ENCODE measurements at regions not wholly inside any gene's neighbourhood (a gene's known extent, or its start where the extent isn't known, plus 50 kb on each side); places are given as distances from the start of the nearest gene placed in this dataset.

DNA sequence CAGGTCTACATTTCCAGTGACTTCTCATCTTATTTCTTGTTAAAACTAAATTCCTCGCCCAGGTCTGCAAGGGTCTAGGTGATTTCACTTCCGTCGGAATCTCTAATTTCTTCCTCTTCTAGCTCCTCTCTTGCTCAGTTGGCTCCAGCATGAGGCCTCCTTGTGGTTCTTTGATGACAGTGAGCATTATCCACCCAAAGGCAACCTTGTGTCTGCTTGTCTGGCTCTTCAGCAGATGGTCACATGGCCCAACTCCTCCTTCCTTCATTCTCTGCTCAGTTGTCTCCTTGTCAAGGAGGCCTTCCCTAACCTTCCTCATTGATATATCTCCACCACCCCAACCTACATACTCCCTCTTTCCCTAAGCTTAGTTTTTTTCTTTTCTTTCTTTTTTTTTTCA is 1391.4 kb downstream of the EFNB2 start:
- Histone ChIP-seq H3K36me3 (ENCODE audit: control insufficient read depth in 2 of 4, insufficient read depth in 4 of 4, low read length in 3 of 4) (no peaks in the 10 kb centered on the region), H3K23ac (ENCODE audit: insufficient read length) (no peak overlapping the region), H3K9ac (replicated peaks in 1 of 4; ENCODE audit: extremely low read depth in 1 of 4, low read depth in 3 of 4, low read length in 3 of 4) (no peak overlapping the region), H2AK5ac (ENCODE audit: low read depth, low read length) (no peak overlapping the region), H3K79me1 (ENCODE audit: low read depth, low read length) (no peaks in the 10 kb centered on the region), H4K20me1 (replicated peaks in 1 of 2; ENCODE audit: control insufficient read depth in 1 of 2, insufficient read depth in 2 of 2, low read length in 2 of 2) (no peaks in the 10 kb centered on the region), H4K8ac (ENCODE audit: extremely low read depth, insufficient read depth, low read length) (no peak overlapping the region), H2BK5ac (ENCODE audit: low read depth, low read length) (no peak overlapping the region), H3K56ac (replicated peaks; ENCODE audit: insufficient read length, low read depth, low read length) (no peak overlapping the region), H3K4ac (replicated peaks; ENCODE audit: insufficient read length, low read depth, low read length) (no peak overlapping the region), H2AFZ (ENCODE audit: low read length) (no peak overlapping the region), H2BK120ac (replicated peaks; ENCODE audit: low read depth, low read length) (no peak overlapping the region), H4K5ac (ENCODE audit: insufficient read length, low read depth, low read length) (no peak overlapping the region), H3K23me2 (ENCODE audit: low read depth, low read length) (no peaks in the 10 kb centered on the region), H3K4me1 (replicated peaks in 1 of 4; ENCODE audit: control insufficient read depth in 3 of 4, insufficient read depth in 4 of 4, low read length in 3 of 4) (no peaks in the 10 kb centered on the region), H2BK20ac (ENCODE audit: low read length) (no peak overlapping the region), H3K79me2 (ENCODE audit: control insufficient read depth in 1 of 2, insufficient read depth in 2 of 2, low read length in 2 of 2) (no peaks in the 10 kb centered on the region), H3K27ac (ENCODE audit: low read depth, low read length) (no peak overlapping the region), H2BK12ac (ENCODE audit: low read depth, low read length) (no peak overlapping the region), H3K27me3 (replicated peaks in 1 of 4; ENCODE audit: control insufficient read depth in 3 of 4, extremely low read depth in 1 of 4, insufficient read depth in 3 of 4, low read length in 3 of 4) (no peaks in the 10 kb centered on the region), H2BK15ac (ENCODE audit: low read length) (no peak overlapping the region), H4K91ac (replicated peaks; ENCODE audit: insufficient read length, low read length) (no peak overlapping the region), H3K9me3 (ENCODE audit: insufficient read depth in 2 of 2, low read depth in 1 of 2, low read length in 1 of 2) (no peaks in the 10 kb centered on the region), H3K4me2 (ENCODE audit: insufficient read depth in 1 of 2, low read depth in 2 of 2, low read length in 2 of 2) (no peak overlapping the region), H3K14ac (ENCODE audit: insufficient read length) (no peak overlapping the region), H3K4me3 (ENCODE audit: extremely low read depth in 1 of 4, insufficient read depth in 2 of 4, low read depth in 3 of 4, low read length in 4 of 4) (no peak overlapping the region), H3K18ac (ENCODE audit: extremely low read depth, low read length) (no peak overlapping the region)
- DNase-seq (ENCODE audit: low read depth in 1 of 2, low spot score in 2 of 2) (no peak), FAIRE-seq (no peak)
- WGBS, 2 experiments (ENCODE audit: extremely low coverage in 1 of 2, insufficient coverage in 1 of 2, insufficient read length in 1 of 2, insufficient replicate concordance in 2 of 2, low coverage in 1 of 2, low lambda C conversion rate in 2 of 2, missing lambda C conversion rate in 1 of 2): 92% methylated on average over 3 of the region's 3 CpGs; no CpG with 5 or more reads in 1 of the 2 experiments
- POLR2A ChIA-PET (ENCODE audit: partially characterized antibody): no interaction called here
- TF ChIP-seq RAD21 (IDR thresholded peaks at IDR 0.05 in 1 of 2, conservative IDR thresholded peaks at IDR 0.05 in 1 of 2; ENCODE audit: low read depth in 2 of 2, low read length in 2 of 2) (peak; percentile 23 to 31; a peak in 2 of 4 replicates), CHD2 (IDR thresholded peaks at IDR 0.05; ENCODE audit: low read length) (no peak), CTCF (IDR thresholded peaks at IDR 0.05; ENCODE audit: control extremely low read depth in 1 of 3, insufficient read depth in 1 of 3, low read depth in 1 of 3, low read length in 3 of 3) (peak in 1 of 3 experiments; percentile 20; a peak in 1 of 4 replicates), MAX (IDR thresholded peaks at IDR 0.05) (no peak)
- TF ChIP-seq, protein P1, sequence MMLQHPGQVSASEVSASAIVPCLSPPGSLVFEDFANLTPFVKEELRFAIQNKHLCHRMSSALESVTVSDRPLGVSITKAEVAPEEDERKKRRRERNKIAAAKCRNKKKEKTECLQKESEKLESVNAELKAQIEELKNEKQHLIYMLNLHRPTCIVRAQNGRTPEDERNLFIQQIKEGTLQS (IDR thresholded peaks at IDR 0.05; ENCODE audit: insufficient read depth, low read depth, low read length): no peak
- CTCF ChIA-PET (ENCODE audit: partially characterized antibody): interaction anchor here (0.6 kb wide), 1 partner anchor 89 kb away, joined by 3 read pairs; no protein-coding TSS in a partner anchor
